Transverse colon (tissue), 3 donors: ENCODE measurements at regions not wholly inside any gene's neighbourhood (a gene's known extent, or its start where the extent isn't known, plus 50 kb on each side); places are given as distances from the start of the nearest gene placed in this dataset.

Experiments
- CTCF ChIP-seq, 5 experiments: fragments of 200-600 bp in 3 of 5; fragments of 450-650 bp in 2 of 5; sonication (generic) in 3 of 5; IDR thresholded peaks; 1 replicate in 2 of 5; 2 replicates in 3 of 5; pipeline ENCODE4 v1.5.1; 2016 to 2017; ENCODE audit warnings: antibody characterized with exemption in 5 of 5, inconsistent platforms in 3 of 5, mild to moderate bottlenecking in 2 of 5, moderate library complexity in 1 of 5
- EP300 ChIP-seq: sonication (generic); formaldehyde crosslinking; IDR thresholded peaks from one replicate; pipeline ENCODE4 v1.6.1; 2017; ENCODE audit warnings: antibody characterized with exemption, low read depth
- POLR2A ChIP-seq: fragments of 450-650 bp; IDR thresholded peaks from one replicate; pipeline ENCODE4 v1.6.1; 2016; ENCODE audit warnings: antibody characterized with exemption, mild to moderate bottlenecking, moderate library complexity

- no peak for TF ChIP-seq CTCF (IDR thresholded peaks at IDR 0.05)
- no peak for TF ChIP-seq POLR2A
- TF ChIP-seq EP300 = no peak
Measured at GRCh38 chr12:113674302-113674701, 202.6 kb upstream of the LHX5 start.
